ENCODE measurements at regions not wholly inside any gene's neighbourhood (a gene's known extent, or its start where the extent isn't known, plus 50 kb on each side); places are given as distances from the start of the nearest gene placed in this dataset.

GRCh38 chr6:127019828-127020227 lies 98.6 kb upstream of the RSPO3 start:
- DNase-seq: no peak

DNA sequence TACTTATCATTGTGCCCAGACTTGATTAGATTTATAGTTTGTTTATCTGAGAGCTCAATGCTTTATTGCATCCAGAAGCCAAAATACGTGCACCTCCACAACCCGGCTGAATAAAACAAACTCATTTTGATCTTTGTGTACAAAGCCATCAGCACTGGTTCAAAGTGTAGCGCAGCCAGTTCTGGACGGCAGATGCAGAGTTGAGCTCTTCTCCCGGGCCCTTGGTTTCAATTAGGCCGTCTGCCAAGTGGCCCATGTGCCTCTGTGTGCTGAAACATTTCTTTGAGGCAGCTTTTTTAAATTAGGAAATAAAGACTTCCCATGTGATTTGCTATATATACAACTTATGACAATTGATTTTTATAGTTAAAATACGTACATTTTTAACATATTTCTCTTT lies 96.2 kb upstream of the RSPO3 start:
- peak; percentile 55 for DNase-seq

GRCh38 chr6:127023001-127023778 lies 95.3 kb upstream of the RSPO3 start:
- DNase-seq: no peak

GRCh38 chr6:127026247-127026646 lies 92.2 kb upstream of the RSPO3 start:
- DNase-seq: no peak

DNA sequence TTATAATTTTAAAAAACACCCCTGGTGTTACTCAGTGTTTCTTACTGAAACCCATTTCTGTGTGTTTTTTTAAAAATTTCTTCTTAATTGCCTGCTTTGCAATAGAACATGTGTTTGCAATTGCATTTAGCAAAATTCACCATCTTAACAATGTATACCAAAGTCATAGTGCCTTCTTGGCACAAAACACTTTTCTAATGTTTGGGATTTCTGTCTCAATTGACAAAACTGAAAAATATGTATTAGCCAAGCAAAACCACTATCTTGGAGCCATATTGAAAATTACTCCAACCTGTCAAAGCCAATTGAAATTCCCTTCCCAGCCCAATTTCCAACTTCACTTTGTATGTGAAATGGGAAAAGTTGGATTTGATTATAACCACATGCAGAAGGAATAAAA lies 88.4 kb upstream of the RSPO3 start:
- no peak for DNase-seq

DNA sequence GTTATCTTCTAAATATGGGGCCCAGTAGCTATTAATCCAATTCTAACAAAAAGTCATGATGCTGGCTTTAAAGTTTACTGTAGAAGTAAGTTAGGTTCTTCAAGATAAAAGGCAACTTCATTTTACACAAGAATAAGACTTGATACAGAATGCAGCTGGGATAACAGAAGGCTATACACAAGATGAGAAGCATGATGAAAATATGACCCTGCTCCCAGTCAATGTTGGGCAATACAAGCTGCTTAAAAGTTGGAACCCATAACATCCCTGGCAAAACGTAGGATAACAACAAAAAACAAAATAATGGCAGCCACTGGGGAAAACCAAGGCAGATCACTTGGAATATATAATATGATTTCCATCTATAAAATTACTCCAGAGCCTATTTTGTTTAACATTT lies 87.6 kb upstream of the RSPO3 start:
- DNase-seq: no peak

DNA sequence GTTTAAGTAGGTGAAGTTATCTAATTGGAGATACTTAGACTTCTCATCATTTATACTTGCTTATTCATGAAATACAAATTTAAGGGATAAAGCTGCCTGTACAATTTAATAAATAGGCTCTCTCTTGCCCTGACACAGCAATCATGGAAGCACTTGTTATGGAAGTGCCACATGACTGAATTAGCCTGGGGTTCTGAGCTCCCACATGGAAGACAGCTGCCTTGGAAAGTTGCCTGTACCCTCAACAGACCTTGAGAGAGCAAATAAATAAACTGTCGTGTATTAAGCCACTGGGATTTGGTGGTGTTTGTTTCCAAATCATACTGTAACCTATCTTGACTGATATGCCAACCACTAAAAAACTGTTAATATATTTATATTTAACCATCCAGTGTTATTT lies 87.0 kb upstream of the RSPO3 start:
- DNase-seq: no peak

GRCh38 chr6:127032971-127033370 lies 85.5 kb upstream of the RSPO3 start:
- DNase-seq: no peak

- peak; percentile 91 for DNase-seq
Observed at GRCh38 chr6:127051571-127052260, 66.8 kb upstream of the RSPO3 start.

DNA sequence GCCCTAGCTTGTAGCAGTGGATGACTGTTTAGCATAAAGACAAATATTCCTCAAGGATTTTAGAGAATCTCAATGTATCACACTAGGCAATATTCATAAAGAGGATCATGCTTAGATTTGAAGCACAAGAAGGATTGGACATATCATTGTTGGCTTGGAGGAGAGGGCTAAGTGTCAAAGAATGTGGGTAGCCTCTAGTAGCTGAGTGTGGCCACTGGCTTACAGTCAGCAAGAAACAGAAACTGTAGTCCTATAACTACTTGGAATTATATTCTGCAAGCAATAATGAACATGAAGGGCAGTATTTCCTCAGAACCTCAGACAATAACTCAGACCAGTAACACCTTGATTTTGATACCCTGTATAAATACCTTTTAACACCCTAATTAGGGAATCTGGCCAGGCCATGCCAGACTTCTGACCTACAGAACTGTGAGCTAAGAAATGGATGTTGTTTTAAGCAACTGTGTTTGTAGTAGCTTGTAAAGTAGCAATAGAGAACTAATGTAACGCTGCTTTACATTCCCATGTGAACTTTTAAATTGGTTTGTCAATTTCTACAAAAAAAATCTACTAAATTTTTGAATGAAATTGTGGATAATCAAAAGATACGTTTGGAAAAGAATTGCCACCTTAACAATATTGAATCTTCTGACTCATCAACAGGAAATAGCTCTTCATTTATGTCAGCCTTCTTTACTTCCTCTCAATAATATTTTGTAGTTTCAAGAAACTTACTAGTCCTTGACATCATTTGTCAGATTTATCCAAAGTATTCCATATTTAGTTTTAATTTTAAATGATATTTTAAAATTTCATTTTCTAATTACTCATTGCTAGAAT lies 65.2 kb upstream of the RSPO3 start:
- DNase-seq: peak; percentile 28

DNA sequence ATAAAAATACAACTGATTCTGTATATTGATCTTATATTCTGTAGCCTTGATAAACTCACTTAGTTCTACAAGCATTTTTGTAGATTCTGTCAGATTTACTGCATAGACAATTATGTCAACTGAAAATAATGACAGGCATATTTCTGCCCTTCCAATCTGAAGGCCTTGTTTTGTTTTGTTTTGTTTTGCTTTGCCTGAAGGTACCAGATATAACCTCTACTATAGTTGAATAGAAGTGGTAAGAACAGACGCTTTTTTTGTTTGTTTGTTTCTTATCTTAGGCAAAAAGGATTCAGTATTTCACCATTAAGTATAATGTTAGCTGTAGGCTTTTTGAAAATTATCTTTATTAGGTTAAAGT lies 64.6 kb upstream of the RSPO3 start:
- DNase-seq: no peak

DNA sequence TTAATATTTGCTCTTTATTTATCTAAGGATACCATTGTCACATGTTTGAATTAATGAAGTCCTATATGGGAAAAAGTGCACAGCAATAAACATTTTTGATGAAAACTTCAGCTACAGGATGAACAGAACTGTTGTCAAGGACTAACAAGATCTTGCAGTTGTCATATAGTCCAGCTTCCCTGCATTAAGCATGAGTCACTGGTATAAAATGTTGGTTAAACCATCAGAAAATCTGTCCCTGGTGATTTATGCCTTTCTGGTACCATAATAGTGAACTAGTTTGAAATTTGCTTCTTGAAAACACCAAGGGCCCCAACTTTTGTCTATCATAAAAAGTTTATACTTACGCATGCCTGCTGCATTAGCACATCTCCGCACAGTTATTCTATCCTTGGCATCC lies 60.4 kb upstream of the RSPO3 start:
- DNase-seq: peak; percentile 80

DNA sequence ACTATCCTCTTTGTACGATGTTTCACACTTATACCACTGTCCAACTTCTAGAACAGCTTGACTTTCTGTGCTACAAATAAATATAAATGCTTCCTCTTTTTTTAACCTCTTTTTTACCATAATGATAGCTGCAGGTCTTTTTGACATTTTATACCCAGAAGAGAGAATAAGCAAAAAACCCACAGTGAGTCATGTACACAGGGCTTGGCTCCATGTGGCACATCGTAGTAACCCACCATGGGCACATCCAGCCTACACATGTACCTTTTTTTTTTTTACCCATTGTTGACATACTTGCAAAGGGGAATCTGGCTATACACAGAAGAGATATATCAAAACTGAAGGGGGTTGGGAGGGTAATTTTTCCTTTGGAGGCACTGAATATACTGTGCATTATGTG lies 59.5 kb upstream of the RSPO3 start:
- no peak for DNase-seq

Data from fibroblast of skin of right biceps (primary cell).